ENCODE measurements at regions not wholly inside any gene's neighbourhood (a gene's known extent, or its start where the extent isn't known, plus 50 kb on each side); places are given as distances from the start of the nearest gene placed in this dataset.

DNA sequence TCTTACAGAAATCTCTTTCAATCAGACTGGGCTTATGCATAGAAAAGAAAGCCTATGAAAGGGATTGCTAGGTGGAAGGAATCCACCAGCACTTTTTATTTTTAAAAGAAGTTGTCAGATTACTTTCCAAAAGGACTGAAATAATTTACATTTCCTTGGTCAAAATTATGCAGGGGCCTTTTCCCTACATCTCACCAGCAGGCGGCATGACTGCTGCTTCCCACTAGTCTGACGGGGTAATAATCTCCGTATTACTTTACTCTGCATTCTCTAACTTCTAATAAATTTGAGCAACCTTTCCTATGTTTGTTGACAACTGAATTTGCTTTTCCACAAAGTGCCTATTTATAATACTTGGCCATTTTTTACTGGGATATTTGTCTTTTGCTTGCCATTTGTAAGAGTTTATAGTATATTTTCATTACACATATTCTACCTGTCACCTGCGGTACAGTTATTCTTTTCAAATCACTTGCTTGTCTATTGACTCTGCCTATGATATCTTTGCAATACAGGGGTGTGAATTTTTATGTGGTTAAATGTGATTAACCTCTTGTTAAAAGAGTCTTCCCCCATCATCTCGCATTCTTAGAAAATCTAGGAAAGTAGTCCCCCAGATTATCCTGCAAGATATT is 51.9 kb upstream of the USP47 start:
- no peak for DNase-seq (ENCODE audit: low read depth in 3 of 3)

DNA sequence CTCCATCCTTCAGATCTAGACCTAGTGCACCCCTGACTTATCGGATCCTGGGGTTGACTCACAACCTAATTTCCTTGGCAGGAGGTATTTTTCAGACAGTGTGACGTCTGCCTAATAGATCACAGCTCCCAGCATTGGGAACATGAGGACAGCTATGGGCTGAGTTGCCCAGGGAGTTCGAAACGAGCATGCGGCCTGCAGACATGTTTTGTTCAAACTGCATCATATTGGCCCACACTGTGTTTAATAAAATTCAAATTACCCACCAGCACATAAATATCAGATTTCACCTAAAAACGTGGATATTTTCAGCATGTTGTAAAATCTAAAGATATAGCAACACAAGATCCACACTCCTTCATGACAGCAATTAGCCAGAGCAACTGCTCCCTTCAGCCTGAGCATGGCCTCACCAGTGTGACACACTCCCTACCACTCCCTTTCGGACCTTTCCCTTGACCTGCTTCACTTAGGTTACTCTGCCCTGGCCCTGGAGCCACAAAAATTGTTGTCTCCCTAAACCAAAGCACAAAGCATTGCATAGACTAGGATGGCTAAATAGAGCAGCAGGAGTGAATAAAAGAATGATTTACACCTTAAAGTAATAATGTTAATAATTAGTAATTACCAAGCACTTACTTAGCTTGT is 53.6 kb upstream of the USP47 start:
- DNase-seq (ENCODE audit: low read depth in 3 of 3) = no peak

DNA sequence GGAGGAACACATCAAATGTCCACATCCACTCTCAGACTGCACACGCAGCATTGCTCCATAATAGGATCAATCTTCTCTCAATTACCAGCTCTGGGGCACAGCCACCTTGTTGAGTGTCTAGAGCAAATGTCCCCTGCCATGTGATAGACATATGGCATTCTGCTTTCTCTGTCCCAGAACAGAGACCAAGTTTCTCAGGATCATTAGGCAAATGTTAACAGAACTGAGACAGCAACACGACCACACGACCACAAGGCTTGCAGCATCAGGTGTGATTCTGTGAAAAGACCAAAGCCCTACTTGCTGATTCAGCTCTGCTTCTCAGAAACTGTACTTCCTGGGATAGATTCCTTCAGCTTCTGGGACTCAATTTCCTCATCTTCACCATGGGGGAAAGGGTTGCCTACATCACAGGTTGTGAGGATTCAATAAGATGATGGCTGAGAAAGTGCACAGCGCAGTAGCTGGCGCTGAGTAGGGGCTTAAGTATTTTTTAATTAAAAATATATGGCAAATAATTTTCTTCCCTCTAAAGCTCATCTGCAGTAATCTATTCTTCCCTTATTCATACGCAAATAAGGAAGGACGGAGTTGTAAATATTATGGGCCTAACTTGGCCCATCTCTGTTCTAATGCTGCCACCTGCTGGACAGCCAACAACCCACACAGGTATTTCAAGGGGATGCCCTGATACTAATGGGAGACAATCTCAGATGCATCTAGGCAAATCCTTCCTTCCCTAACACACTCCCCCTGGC is 54.3 kb upstream of the USP47 start:
- DNase-seq (ENCODE audit: low read depth in 3 of 3) = peak; percentile 43 to 52 (median 43)

DNA sequence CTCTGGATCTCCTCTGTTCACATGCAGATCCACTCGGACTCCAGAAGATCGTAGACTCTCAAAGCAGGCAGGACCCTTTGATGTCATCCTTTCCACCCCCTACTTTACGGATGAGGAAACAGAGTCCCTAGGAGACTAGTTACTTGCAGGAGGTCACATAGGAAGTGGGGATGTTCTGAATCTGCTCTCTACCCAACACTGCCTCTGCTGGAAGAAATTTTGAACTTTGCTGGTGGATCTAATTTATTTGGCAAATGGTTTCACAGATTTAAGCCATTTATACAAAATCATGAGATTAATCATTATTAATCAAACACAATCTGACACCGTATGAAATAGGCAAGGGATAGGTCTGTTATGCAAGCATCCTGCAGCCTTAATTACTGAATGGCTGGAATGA is 55.0 kb upstream of the USP47 start:
- no peak for DNase-seq (ENCODE audit: low read depth in 3 of 3)

DNA sequence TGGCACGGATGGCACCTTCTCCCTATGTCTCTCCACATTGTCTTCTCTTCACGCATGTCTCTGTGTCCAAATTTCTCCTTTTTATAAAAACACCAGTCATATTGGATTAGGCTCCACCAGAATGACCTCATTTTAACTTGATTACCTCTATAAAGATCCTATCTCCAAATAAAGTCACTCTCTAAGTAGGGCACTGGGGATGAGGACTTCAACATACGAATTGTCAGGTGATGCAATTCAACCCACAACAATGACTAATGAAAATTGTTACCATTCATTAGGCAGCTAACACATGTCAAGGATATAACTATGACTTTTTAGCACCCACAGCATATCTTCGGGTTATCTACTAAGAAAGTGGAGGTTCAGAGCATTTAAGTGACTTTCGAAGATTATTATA is 55.5 kb upstream of the USP47 start:
- DNase-seq (ENCODE audit: low read depth in 3 of 3) = no peak

DNA sequence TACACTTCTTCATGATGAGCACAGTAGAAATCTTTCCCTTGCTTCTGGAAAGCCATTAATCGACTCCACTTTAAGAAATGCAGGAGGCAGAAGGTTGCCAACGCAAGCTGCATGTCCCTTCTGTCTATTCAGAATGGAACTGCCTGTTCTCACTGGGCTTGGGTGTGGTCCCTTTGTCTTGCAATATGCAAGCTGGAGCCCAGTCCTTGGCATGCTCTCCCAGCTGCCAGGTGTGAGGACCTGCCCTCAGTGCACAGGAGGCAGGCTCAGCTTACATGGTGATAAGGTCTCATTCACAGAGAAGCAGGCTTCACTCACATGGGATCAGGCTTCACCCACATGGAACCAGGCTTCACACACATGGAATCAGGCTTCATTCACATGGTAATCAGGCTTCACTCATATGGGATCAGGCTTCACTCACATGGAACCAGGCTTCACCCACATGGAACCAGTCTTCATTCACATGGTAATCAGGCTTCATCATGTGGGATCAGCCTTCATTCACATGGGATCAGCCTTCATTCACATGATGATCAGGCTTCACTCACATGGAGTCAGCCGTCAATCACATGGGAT is 59.2 kb upstream of the USP47 start:
- DNase-seq (ENCODE audit: low read depth in 3 of 3) = no peak

DNA sequence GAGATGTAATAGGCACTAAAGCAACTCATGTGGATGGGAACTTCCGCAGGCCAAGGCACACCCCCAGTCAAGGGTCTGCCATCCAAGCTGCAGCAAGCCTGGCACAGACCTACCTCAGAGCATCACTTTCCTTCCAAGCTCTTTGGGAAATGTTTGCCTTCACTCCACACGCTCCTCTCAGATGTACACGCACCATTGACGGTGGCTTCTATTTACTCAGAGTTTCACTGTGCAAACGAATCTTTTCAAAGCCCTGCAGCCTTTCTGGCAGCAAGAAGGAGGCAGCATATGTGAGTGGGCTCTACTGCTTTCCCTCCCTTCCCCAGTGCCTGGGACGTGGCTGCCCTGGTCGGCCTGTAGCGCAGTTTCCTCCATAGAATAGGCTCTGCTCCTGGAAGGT is 60.9 kb upstream of the USP47 start:
- DNase-seq (ENCODE audit: low read depth in 3 of 3) = no peak

DNA sequence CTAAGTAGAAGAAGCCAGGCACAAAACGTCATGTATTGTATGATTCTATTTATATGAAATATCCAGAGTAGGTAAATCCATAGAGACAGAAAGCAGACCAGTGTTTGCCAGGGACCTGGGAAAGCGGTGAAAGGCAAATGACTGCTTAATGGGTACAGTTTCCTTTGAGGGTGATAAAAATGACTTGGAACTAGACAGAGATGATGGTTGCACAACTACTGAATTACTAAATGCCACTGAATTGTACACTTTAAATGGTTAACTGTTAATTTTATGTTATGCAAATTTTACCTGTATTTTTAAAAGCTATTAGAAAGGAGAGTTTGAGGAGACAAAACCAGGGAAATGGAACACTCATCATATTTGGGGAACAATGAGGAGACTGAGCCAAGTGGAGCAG is 61.8 kb upstream of the USP47 start:
- DNase-seq (ENCODE audit: low read depth in 3 of 3) = no peak

DNA sequence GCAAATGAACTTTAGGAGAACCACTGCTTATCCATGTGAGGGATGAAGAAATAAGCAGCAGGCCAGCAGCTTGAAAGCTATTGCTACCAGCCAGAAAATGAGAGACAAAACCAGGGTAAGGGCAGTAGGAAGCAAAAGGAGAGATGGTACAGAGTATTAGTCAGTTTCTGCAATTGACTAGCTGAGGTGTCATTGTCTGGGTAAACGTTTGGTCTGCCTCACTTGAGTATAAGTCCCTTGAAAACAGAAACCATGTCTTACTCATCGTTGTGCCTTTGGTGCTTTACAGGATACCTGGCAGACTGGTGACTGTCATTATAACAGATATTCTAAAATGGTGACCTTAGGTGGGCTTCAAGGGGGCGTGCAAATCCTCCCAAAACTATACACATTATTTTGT is 63.9 kb upstream of the USP47 start:
- DNase-seq (ENCODE audit: low read depth in 3 of 3) = no peak

DNA sequence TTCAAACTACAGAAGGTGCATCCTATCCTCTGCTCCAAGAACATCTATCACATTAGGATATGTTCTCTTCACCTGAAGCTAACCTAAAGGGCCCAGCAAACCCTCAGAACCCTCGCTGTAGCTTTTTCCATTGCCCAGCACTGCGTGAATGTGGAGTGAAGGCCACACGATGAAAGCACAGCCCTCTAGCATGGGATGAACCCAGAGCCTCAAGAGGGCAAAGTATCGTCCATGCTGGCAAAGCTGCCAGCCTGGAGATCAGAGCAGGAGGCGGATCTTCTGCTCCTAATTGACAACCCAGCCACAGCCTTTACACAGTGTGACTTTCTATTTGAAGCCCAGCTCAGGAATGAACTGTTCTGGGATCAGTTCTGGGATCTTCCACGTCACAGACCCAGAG is 65.1 kb upstream of the USP47 start:
- no peak for DNase-seq (ENCODE audit: low read depth in 3 of 3)

DNA sequence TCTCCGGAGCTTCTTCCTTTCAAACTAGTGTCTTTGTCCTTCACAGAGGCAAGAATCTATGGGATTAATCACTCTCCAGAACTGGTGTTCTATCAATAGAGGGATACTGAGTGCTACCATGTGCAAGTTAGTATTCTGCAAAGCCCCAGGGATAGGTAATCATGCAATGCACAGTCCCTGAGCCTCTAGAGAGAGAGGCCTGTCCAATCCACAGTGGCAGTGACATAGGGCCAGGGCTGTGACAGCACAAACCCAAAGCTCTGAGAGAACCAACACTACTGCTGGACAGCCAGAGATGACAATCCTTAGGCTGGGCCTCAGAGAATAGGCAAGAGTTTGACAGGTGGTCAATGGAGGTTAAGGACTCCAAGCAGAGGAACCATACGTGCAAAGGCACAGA is 66.8 kb upstream of the USP47 start:
- no peak for DNase-seq (ENCODE audit: low read depth in 3 of 3)

DNA sequence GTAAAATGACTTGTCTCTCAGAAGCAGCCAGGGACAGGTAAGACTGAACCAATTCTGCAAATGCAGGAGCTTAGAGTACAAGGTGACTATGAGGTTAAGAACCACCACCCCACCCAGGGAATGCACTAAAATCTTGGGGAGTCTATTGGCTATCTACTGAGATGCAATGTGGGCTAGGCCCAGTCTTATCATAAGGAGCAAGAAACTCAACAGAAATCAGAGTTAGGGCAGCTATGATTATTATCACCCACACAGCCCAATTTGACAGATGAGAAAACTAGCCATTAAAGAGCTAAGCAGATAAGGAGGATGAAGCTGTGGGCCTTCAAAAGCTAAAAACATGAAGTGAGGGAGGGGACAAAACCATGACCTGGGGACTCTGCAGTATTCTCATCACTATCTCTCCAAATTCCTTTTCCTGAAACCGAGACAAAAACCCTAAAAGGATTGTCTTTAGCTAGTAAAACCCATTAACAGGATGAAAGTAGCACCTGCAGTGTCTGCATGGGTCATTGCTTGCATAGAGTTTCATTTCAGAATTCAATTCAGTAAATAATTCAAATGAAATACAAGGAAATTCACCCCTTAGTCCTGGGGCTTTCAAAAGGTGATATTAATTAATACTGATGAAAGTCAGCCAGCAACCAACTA is 68.8 kb upstream of the USP47 start:
- no peak for DNase-seq (ENCODE audit: low read depth in 3 of 3)

DNA sequence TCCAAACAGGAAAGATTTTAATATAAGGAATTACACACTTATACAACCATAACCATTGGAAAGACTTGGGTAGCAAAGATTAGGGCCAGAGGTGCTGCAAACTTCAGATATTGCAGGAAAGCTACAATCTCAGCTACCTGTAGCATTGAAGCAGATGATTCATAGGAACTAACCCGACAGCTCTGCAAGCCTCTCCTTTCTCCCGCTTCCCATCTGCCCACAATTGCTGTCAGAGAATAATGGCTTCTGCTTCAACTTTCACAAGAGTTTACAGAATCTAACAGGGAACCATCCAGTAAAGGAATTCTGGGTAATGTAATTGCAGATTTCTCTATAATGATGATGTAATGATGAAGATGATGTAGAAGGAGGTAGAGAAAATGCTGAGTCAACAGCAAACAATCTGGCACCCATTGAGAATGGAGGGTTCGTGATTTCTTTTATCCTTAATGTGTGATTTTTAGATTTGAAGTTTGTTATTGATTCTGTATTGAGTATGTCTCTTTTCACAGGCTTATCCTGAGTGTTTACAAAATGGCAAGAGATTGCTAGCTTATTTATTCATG is 70.8 kb upstream of the USP47 start:
- no peak for DNase-seq (ENCODE audit: low read depth in 3 of 3)

DNA sequence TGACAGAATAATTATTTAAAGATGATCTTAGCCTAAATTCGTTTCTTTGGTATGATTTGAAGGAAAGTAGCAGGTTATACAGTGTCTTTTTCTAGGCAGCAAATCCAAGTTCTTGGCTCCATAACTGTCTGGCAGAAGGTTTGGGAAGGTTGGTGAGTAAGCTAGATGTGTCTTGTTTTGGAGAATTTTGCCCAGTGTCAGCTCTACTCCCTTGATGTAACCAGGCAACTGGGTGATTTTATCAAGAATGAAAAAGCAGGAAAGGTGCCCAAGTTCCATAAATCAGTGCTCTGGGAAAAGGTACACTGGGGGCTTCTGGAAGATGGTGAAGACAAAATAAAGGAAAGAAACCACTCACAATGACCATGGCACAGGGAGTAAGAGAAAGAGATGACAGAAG is 71.5 kb upstream of the USP47 start:
- DNase-seq (ENCODE audit: low read depth in 3 of 3) = no peak

DNA sequence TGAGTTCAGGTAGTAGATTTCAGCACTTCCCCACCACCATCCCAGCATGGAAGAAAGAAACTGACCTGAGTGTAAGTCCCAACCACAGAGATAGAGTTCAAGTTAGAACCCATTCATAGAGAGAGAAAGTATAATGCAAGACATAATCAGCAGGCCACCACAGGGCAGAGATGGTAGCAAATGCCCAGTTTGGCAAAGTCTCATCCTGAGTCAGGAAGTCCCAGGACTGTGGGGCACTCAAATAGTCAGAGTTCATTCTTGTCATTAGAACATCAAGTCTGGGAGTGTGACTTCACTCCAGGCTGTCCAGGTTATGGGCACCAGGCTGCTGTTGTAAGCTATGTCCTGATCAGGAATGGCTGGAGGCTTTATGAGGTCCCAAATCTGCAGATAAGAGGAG is 72.0 kb upstream of the USP47 start:
- DNase-seq (ENCODE audit: low read depth in 3 of 3) = no peak

DNA sequence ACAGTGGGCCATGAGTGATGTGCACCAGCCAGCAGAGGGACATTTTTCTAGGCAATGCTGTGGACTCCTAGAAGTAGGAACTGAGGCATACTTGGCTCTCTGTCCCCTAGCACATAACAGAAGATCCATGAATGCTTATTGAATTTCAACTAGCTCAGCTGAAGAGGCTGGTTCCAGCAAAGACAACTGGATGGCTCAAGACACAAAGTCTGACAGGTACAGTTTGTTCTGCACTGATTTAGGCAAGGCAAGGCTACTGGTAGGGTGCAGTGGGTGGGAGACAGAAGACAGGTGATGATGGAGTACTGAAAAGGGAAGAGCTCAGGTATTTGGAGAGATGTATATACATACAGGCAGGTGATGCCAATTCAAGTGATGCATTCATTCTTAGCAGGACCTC is 72.4 kb upstream of the USP47 start:
- DNase-seq (ENCODE audit: low read depth in 3 of 3) = no peak

DNA sequence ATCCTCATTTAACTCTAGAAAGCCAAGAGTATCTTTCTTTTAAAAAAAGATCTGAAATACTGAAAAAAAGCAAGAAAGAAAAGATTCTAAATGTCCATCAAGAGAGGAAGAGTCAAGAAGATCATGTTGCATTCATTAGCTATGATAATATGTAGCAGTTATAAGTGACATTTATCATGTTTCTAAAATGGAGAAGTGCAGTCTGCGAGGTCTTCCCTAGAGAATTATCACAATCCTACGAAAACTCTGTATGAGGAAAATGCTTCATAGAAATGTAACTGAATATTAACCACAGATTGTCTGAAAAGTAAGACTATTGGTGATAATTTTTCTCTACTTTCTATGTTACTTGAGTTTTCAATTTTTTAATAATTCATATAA is 77.4 kb upstream of the USP47 start:
- DNase-seq (ENCODE audit: low read depth in 3 of 3) = no peak

DNA sequence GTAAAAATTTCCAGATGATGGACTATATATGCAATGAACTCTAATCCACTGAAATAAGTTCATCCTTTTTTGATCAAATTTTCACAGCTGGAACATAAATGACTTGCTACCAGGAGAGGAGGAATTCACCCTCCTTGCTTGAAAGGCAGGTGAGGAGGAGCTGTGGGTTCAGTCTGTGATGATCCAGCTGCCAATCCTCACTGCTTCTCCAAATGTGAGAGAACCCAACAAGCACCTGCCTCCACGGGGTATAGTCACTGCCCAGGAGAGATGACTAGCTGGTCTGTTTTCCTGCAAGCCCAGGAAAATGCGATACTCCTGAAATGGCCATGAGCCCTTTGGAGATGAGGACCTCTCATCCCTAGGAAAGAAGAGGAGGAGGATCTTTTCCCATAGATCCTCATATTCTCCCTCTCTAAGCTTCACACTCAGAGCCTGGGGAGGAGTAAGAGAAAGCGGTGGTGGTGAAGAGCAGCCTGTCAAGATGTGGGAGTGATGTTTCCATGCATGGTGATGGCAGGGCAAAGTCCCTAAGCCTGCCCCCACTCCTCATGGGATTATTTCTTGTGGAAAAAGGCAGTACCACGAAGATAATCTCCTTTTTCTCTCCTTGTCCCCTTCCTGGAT is 77.9 kb upstream of the USP47 start:
- DNase-seq (ENCODE audit: low read depth in 3 of 3) = no peak

DNA sequence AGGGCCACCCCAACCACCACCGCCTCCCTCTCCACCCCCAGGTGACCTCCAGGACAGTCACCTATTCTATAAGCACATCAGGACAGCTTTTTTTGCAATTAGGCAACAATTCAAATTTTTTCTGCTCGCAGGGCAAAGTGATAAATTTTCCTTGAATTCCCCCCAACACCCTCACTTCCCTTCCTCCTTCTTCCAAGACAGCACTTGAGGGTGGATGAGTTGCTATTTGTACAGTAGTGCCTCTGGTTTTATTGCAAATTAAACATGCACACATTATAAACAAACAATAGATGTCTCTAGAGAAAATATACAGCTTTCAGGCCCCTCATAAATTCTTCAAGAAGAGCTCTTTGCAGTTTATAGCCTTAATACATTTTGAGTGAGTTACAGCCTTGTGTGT is 80.9 kb upstream of the USP47 start:
- DNase-seq (ENCODE audit: low read depth in 3 of 3) = no peak

DNA sequence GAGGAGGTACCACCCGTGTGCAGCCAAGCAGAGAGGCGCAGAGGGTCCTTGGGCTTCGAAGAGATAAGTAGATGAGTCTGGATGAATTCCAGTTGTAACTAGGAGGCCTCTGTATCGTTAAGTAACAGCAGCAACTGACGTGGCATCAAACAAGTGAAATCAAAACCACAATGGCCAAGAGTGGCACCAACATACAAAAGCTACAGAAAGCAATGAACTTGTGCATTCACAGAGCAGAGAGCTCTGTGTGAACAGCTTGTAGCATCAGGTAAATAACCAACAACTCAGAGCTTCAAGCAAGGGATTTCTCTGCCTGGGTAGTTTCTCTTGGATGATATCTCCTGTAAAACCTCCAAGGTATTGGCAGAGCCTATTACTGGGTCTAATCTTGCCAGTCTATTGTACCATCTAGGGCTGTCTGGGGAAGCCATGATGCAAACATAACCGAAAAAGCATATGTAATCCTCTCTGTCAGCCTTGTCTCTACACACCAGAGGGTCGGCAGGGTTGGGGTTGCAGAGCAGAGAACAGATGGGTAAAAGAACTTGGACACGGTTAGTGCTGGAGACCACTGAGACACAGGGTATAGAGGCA is 83.1 kb upstream of the USP47 start:
- DNase-seq (ENCODE audit: low read depth in 3 of 3) = no peak

DNA sequence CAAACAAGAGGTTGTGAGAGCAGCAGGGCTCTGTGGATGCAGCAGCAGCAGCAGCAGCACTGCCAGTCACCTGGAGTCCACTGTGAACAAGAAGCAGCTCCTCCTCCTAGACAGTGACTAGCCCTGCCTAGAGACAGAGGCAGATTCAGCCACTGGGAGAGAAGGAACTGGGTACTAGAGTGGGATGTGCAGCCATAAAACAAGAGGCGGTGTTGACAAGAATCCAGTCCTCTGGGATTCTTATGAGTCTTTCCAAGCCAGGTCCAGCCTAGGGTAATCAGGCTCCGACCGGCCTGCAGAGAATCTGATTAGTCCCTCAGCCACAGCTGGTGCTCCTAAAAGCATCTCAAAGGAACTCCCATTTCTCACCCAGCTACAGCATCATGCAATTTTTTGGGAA is 83.9 kb upstream of the USP47 start:
- DNase-seq (ENCODE audit: low read depth in 3 of 3) = no peak

All from stimulated activated CD4-positive, alpha-beta T cell treated with anti-CD3 and anti-CD28 coated beads, TNF-alpha, amount 100 ng/mL, for 4 hours (primary cell).